Activated B cell treated with CpG ODN at 0.5 μM for 24 hours (primary cell): ENCODE measurements at regions not wholly inside any gene's neighbourhood (a gene's known extent, or its start where the extent isn't known, plus 50 kb on each side); places are given as distances from the start of the nearest gene placed in this dataset.

Source experiments
- ATAC-seq: fragments of 200-7000 bp; cut with Tn5 transposase; one replicate; pipeline ENCODE4 v1.10.0; 2021; ENCODE audit warnings: low read depth, mild to moderate bottlenecking, moderate library complexity
- CTCF ChIA-PET: fragments of 350-600 bp; sonication (Branson Sonifier 250); formaldehyde crosslinking; loops from one replicate; lab custom pipeline; 2021; ENCODE audit warnings: antibody characterized with exemption; lab: Charles Lee
- POLR2A ChIA-PET: fragments of 350-600 bp; sonication (Branson Sonifier 250); formaldehyde crosslinking; loops from one replicate; lab custom pipeline; 2021; ENCODE audit warnings: antibody characterized with exemption; lab: Charles Lee
- DNase-seq: peaks from one replicate; pipeline ENCODE4 v3.0.0; 2022
- H3K27ac Mint-ChIP-seq: one replicate; pipeline ENCODE4 v1.8.0; 2020; ENCODE audit warnings: mixed read lengths
- H3K27me3 Mint-ChIP-seq: one replicate; pipeline ENCODE4 v1.8.0; 2021; ENCODE audit warnings: mixed read lengths
- H3K36me3 Mint-ChIP-seq: one replicate; pipeline ENCODE4 v1.8.0; 2021; ENCODE audit warnings: low read depth, mixed read lengths
- H3K4me1 Mint-ChIP-seq: one replicate; pipeline ENCODE4 v1.8.0; 2021; ENCODE audit warnings: mixed read lengths
- H3K4me3 Mint-ChIP-seq: one replicate; pipeline ENCODE4 v1.8.0; 2020; ENCODE audit warnings: mild to moderate bottlenecking, mixed read lengths
- H3K9me3 Mint-ChIP-seq: one replicate; pipeline ENCODE4 v1.8.0; 2020; ENCODE audit warnings: mixed read lengths
- CTCF ChIP-seq: fragments of 200-600 bp; IDR thresholded peaks from one replicate; pipeline ENCODE4 v1.8.0; 2022; ENCODE audit warnings: antibody characterized with exemption, mild to moderate bottlenecking
- intact Hi-C: fragments of 100-400 bp; cut with micrococcal nuclease; formaldehyde crosslinking; loops from one replicate; pipeline ENCODE4 v1.15.1; 2024

- no peak for DNase-seq
- no peak for ATAC-seq
- Mint-ChIP-seq H3K27ac (no peak overlapping the region), H3K4me1 (no peaks in the 10 kb centered on the region), H3K4me3 (no peak overlapping the region), H3K27me3 (no peaks in the 10 kb centered on the region), H3K9me3 (peaks cover 3% of the 10 kb centered on the region), H3K36me3 (no peaks in the 10 kb centered on the region)
- intact Hi-C loops = no loop called here
- no peak for TF ChIP-seq CTCF
- CTCF ChIA-PET = no interaction called here
- POLR2A ChIA-PET = no interaction called here
Measured at GRCh38 chr4:133403913-133404312, 254.8 kb downstream of the PCDH10 start.

GRCh38 chr4:133402616-133403015 lies 253.5 kb downstream of the PCDH10 start:
- H3K27me3 Mint-ChIP-seq = no peaks in the 10 kb centered on the region
- POLR2A ChIA-PET = no interaction called here
- DNase-seq (no peak), ATAC-seq (no peak)
- no peaks in the 10 kb centered on the region for H3K4me1 Mint-ChIP-seq
- CTCF ChIA-PET = no interaction called here
- H3K36me3 Mint-ChIP-seq = no peaks in the 10 kb centered on the region
- no peak for TF ChIP-seq CTCF
- H3K4me3 Mint-ChIP-seq = no peak overlapping the region
- H3K9me3 Mint-ChIP-seq = peaks cover 3% of the 10 kb centered on the region
- no peak overlapping the region for H3K27ac Mint-ChIP-seq
- intact Hi-C loops = no loop called here

- TF ChIP-seq CTCF = no peak
- H3K27me3 Mint-ChIP-seq = no peaks in the 10 kb centered on the region
- DNase-seq = no peak
- ATAC-seq = no peak
- H3K27ac Mint-ChIP-seq = no peak overlapping the region
- H3K4me3 Mint-ChIP-seq = no peak overlapping the region
- H3K9me3 Mint-ChIP-seq = peaks cover 4% of the 10 kb centered on the region
- H3K36me3 Mint-ChIP-seq = no peaks in the 10 kb centered on the region
- H3K4me1 Mint-ChIP-seq = no peaks in the 10 kb centered on the region
- CTCF ChIA-PET = no interaction called here
- intact Hi-C loops = no loop called here
- POLR2A ChIA-PET = no interaction called here
Measured at GRCh38 chr4:133394971-133395627, 246.0 kb downstream of the PCDH10 start.

- no peak overlapping the region for H3K27ac Mint-ChIP-seq
- peaks cover 4% of the 10 kb centered on the region for H3K9me3 Mint-ChIP-seq
- H3K4me1 Mint-ChIP-seq = no peaks in the 10 kb centered on the region
- CTCF ChIA-PET = no interaction called here
- no peaks in the 10 kb centered on the region for H3K36me3 Mint-ChIP-seq
- H3K4me3 Mint-ChIP-seq = no peak overlapping the region
- POLR2A ChIA-PET = no interaction called here
- intact Hi-C loops = no loop called here
- no peak for ATAC-seq
- TF ChIP-seq CTCF = no peak
- no peak for DNase-seq
- H3K27me3 Mint-ChIP-seq = no peaks in the 10 kb centered on the region
Measured at GRCh38 chr4:133390198-133390855, 241.2 kb downstream of the PCDH10 start.

- Mint-ChIP-seq H3K27me3 (no peaks in the 10 kb centered on the region), H3K36me3 (no peaks in the 10 kb centered on the region), H3K9me3 (peaks cover 3% of the 10 kb centered on the region), H3K4me3 (no peak overlapping the region), H3K4me1 (no peaks in the 10 kb centered on the region), H3K27ac (no peak overlapping the region)
- no peak for TF ChIP-seq CTCF
- intact Hi-C loops = no loop called here
- CTCF ChIA-PET = no interaction called here
- POLR2A ChIA-PET = no interaction called here
- ATAC-seq (no peak), DNase-seq (no peak)
Measured at GRCh38 chr4:133389029-133389428, 239.9 kb downstream of the PCDH10 start.
